GM18526 (cell line): ENCODE measurements at regions not wholly inside any gene's neighbourhood (a gene's known extent, or its start where the extent isn't known, plus 50 kb on each side); places are given as distances from the start of the nearest gene placed in this dataset.

Source experiments
- POLR2A ChIP-seq: IDR thresholded peaks from 3 replicates; pipeline ENCODE4 v1.6.1; 2011; ENCODE audit not compliant: insufficient read length; ENCODE audit errors: extremely low read depth

DNA sequence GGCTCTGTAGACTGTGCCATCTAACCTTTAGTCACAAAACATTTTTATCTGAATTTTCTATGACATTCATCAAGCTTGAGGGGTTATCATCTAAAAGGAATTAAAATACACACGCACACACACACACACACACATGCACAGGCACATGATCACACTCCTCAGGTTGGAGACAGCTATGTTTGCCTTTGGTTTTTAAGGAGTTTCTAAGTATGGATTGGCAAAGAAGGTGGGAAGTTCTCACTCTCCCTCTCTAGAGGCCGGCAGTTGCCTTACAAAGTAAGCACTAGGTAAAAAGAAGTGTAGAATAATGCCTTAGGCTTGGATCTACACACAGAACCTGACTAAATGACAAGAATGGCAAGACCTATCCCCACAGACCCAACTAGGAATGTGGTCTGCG lies 437.1 kb downstream of the ZEB2 start:
- TF ChIP-seq POLR2A, result no peak

DNA sequence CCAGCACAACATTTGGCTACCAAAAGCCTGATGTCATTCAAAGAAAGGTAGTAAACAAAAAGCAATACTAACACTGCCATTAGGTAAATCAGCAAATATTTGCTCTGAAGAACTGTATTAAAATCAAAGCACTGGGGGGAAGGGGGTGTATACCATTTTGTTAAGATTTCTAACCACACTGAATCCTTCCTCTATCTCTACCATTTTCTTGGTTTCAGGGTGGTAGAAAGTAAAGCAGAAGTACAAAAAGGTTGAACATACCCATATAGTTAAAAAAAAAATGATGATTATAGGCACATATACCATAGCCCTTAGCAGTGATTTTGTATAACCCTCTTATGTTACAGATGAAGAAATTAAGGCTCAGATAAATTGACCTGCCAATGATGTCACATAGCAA lies 437.6 kb downstream of the ZEB2 start:
- TF ChIP-seq POLR2A, result no peak

DNA sequence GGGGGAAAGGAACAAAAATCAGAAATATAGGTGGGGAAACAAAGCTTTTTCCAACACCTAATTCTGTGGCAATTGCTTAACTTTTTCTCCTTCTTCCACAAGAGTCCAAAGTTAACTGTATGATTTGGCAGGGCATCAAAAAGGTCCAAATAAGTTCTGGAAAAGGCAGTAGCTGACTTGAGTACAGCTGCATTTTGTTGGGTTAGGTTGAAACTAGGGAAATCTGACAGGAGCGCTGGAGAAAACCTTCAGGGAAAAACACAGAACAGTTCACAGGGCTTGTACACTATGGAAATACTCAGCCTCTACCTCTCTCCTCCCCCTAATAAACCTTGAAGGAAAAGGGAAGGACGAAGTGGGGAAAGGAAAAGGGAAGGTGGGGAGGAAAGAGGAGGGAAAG lies 438.6 kb downstream of the ZEB2 start:
- no peak for TF ChIP-seq POLR2A

DNA sequence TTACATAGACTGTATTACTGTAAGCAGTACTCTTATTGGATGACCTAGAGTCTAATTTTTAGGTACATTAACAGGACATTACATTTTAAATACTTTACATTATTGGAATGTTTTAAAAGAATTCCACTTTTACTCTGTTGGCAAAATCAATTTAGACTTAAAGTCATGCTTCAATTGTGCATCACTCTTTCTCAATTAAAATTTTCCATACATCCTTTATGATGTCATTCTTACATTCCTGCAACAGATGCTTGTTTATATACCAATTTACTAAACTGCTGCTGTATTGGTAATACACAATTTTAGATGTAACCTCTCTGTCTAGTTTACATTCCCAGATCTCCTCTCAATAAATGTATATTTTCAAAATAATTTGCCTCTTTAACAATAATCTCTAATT lies 440.1 kb downstream of the ZEB2 start:
- TF ChIP-seq POLR2A, result no peak

DNA sequence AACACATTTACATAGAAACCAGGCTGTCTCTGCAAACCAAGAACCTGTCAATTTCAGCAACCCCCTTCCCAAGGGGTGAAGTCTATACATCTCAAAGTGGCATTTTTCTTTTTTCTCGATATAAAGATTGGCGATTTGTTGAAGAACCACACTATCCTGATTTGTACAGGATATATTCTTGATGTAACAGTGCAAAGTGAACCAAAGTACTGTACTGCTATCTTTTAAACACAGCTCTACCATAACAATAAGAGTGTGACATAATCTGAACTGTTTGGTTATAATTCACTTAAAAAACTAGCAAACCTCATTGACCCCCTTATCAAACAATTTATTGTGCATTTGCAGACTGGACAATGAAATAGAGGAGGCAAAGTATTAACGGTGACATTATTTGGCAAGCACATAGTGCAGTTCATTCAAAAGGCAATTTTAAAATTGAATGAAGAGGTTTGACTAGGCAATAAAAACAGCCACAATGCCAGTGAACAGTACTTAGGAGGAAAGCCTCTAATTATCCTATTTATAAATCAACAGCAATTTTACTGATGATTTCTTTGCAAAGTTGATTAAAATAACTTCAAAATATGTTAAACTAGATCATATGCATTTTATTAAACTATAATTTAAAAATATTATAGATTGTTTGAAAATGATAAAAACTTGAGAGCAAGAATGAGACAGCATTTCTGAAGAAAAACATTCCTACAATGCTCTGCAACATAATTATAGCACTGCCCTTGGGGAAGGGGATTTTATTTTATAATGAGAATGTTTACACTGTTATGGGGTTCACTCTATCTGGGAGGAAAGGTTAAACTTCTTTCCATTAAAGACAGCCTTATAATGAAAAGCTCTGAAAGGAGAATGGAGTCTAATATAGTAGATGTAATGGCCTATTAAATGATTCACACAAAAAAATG lies 440.9 kb downstream of the ZEB2 start:
- TF ChIP-seq POLR2A, result no peak

DNA sequence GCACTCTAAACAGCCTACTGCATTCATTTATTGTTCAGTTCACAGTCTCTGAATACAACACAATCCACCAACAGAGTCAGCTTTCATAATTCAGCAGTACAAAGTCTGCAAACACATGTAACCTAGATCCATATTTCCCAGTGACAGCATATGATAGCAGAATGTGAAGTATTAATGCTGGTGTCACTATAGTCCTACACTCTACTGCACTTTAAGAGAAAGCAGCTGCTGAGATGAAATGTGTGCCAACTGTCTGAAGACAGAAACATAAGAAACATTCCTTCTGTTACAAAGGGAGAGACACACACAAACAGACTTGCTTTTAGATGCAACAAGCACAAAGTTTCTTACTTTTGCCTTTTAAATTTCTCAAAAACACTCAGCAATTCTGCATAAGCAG lies 441.8 kb downstream of the ZEB2 start:
- TF ChIP-seq POLR2A, result no peak

DNA sequence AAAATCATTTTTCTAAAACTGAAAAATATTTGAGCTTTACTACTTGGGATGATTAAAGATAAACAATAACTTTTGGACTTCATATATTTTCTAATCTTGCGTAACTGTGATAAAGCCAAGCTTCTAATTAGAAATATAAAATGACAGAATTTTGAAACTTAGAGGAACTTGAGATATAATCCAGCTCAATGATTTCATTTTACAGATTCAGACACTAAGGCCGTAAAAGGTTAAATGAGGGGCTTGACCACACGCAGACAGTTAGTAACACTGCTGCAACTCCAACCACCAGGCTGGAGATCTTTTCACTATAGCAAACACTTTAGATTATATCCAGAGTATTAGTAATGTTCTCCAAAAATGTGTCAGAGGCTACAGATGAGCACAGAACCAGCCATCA lies 445.5 kb downstream of the ZEB2 start:
- TF ChIP-seq POLR2A, result no peak

DNA sequence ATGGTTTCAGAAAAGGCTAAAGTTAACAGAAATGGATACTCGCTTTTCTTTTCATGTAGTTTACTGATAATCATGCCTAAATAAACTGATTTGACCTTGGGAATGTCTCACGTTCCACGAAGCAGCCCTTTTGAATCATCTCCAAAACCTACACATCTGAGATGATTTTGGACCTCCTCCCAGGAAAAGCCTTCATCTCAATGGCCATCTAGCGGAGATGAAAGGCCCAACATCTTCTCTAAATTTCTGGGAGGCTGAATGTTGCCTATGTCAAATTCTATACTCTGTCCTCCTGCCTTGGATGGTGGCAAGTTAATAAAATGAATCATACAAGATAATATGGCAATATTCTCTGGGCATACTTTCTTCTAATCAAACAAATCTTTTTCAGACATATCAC lies 448.5 kb downstream of the ZEB2 start:
- TF ChIP-seq POLR2A, result no peak

DNA sequence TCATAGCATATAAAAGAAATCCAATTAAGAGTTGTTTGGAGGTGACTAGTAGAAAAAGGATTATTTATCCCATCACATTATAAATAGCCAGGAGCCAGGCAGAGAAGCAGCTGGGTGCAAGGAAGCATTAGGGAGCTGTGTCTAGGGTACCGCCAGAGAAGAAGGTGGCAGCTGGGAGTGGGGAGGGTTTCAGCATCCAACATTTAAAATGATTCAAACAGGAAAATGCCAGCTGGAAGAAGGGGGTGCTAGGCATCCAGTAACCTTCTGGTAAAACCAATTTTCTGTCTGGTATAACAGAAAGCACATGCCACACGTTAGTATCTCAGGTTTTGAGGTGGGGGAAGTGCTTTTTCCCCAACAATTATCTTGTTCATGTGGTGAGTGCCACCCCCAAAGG lies 452.4 kb downstream of the ZEB2 start:
- no peak for TF ChIP-seq POLR2A

DNA sequence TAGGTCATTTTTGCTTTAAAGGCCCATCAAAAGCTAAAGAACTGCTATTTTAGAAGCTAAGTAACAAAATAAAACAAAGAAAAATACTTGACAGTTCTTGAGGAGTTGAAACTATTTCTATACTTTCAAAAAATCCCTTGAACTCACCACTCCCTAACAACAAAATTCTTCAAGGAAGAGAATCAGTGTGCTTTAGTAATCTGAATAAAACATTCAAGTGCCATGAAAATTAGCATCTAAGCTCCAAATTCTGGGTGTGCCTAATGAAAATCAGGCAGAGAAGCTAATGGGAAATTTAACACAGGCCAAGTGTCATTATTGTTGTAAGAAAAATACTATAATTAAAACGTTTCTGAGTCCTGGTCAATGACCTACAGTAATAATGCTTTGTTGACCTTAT lies 456.3 kb downstream of the ZEB2 start:
- no peak for TF ChIP-seq POLR2A

DNA sequence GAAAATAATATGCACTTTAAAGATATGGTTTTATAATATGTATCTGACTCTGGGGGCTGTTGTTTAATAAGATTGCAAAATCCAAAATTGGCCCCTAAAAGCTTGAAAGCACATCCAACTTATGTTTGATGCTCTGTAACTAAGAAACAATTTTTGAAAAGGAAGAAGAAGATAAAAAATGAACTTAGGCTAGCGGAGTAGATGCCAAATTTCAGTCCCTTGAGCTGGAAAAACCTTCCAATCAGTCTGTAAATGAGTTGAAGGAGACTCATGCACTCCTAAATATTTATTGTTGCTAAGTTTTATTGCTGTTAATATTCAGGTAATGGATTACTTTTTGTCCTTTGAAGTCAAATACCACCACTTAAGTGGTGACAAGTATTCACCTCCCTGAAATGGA lies 465.0 kb downstream of the ZEB2 start:
- no peak for TF ChIP-seq POLR2A

DNA sequence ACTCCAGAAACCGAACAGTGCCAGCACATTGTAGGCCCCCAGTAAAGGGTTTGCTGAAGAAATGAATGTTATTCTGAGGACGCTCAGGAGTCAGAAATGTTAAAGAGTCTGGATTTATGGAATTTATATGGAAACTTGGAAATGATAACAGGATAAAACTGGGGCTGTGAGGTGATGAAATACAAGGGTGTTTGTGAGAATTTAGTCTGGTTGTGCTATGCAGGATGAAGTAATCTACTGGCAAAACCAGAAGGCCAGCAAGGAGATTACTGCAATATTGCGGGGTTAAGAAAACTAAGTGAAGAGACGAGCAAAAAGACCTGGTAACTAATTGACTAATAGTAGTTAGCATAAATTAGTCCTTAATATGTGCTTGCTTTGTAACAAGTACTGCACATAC lies 467.8 kb downstream of the ZEB2 start:
- TF ChIP-seq POLR2A, result no peak

DNA sequence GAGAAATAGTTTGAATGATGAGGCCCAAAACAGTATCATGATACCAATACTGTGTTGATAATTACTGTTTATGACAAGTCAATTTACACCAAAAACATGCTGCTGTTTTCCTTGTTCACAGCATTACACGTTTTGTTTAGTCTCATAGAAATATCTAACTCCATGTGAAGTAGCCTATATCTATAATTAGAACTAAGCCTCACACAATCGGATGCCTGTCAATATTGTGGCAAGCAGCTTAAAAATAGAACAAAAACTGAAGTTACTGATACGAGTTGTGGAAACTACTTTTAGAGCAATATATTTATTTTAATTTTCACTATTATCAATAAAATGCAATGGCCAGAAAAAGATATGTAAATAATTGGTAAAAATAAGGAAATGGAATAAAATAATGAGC lies 470.8 kb downstream of the ZEB2 start:
- no peak for TF ChIP-seq POLR2A

DNA sequence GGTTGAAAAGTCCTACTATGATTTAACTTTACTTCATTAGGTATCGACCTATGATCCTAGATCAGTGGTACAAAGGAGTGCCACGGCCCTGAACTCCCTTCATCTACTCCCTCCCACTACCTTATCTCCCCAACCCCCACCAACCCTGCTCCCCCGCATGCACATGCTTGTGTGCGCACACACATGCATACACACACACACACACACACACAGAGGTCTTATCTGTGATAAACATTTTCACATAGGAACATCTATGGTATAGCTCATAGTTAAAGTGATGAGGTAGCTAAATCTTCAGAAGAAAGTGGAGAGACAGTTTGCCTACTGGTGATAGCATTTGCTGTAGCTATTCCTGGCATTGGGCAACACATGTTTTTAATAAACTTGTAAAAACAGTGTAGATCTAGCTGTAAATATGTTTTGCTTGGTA lies 471.3 kb downstream of the ZEB2 start:
- TF ChIP-seq POLR2A, result no peak

DNA sequence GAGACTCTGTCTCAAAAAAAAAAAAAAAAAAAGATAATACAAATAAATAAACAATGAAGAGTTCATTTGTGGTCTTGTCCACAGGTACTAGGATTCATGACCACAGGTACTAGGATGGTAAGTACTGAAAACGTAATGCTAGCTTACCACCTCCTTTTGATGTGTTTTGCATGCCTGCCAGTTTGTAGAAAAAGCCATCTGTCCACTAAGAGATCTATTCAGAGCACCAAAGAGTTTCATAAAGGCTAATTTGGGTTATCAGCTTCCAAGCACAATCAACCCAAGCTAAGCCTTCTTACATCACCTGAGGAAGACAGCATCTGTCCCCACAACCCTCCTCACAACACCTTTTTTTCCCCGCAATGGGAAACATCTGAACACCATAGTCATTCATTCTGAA lies 477.2 kb downstream of the ZEB2 start:
- TF ChIP-seq POLR2A, result no peak

DNA sequence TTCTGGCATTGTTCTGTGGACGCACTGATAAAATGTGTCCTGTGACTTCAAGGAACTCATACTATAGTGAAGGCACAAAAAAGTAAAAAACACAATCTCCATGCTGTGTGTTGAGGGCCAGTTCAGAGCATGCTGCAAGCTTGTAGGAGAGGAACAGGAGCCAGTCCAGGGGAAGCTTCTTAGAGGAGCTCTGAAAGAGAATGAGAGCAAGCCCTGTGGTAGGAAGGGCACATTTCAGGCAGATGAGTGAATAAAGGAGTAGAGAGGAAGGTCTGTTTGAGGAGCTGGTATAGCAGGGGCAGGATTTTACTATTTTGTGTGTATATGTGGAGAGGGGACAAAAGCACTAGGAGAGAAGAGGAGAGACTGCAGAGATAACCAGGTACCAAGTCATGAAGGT lies 478.3 kb downstream of the ZEB2 start:
- no peak for TF ChIP-seq POLR2A

DNA sequence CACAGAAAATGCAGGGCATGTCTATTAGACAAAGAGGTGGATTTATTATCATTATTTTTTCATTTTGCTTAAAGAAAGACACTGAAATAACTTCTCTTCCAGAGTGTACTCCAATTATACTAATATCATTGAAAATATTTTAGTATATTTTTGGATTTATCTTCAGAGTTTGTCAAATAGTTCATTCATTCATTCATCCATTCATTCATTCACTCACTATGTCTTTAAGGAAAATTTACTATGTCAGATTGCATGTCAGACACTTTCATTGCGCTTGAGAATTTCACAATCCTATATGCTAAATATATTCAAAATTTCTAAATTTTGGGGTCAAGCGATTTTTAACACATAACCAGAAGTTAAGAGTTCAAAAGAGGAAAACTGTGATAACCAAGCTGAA lies 479.1 kb downstream of the ZEB2 start:
- no peak for TF ChIP-seq POLR2A
